PC-3 (cell line): ENCODE measurements at regions not wholly inside any gene's neighbourhood (a gene's known extent, or its start where the extent isn't known, plus 50 kb on each side); places are given as distances from the start of the nearest gene placed in this dataset.

Experiments
- ATAC-seq: fragments of 200-7000 bp; cut with Tn5 transposase; 2 replicates; pipeline ENCODE4 v1.9.1; 2020; ENCODE audit warnings: mild to moderate bottlenecking, moderate library complexity
- BruUV-seq: library from RNA; stranded (reverse); fragments of 400-500 nt; replicated peaks from 2 replicates; lab custom pipeline; 2021; lab: Mats Ljungman, UMichigan
- CTCF ChIA-PET: fragments of 300-600 bp; sonication (Branson Sonifier 250); formaldehyde crosslinking; loops from one replicate; lab custom pipeline; 2022; ENCODE audit warnings: antibody characterized with exemption; lab: Charles Lee
- POLR2A ChIA-PET: fragments of 300-600 bp; sonication (Branson Sonifier 250); formaldehyde crosslinking; loops from one replicate; lab custom pipeline; 2022; ENCODE audit warnings: antibody characterized with exemption; ENCODE audit not compliant: unreplicated experiment; lab: Charles Lee
- DNase-seq: peaks from one replicate; pipeline ENCODE4 v3.0.0-alpha.2; 2015
- H2AFZ ChIP-seq: fragments of 300-600 bp; sonication (generic); 2 replicates; pipeline ENCODE4 v1.6.0; 2016; ENCODE audit warnings: antibody characterized with exemption, low read length
- H3F3A ChIP-seq: fragments of 300-600 bp; sonication (generic); one replicate; pipeline ENCODE4 v1.6.0; 2017; ENCODE audit warnings: antibody characterized with exemption, low read length, control low read depth, mild to moderate bottlenecking; ENCODE audit not compliant: unreplicated experiment
- H3K27ac ChIP-seq: fragments of 300-600 bp; sonication (generic); 2 replicates; pipeline ENCODE4 v1.5.1; 2016; ENCODE audit warnings: mild to moderate bottlenecking, low read length
- H3K27me3 ChIP-seq: fragments of 300-600 bp; sonication (generic); 2 replicates; pipeline ENCODE4 v1.6.1; 2016; ENCODE audit warnings: low read length, mixed read lengths
- H3K36me3 ChIP-seq: fragments of 300-600 bp; sonication (generic); 2 replicates; pipeline ENCODE4 v1.6.1; 2016; ENCODE audit warnings: low read depth, mixed run types, low read length, mixed read lengths
- H3K4me1 ChIP-seq: fragments of 300-600 bp; sonication (generic); 2 replicates; pipeline ENCODE4 v1.5.1; 2016; ENCODE audit warnings: low read length; ENCODE audit not compliant: insufficient read depth
- H3K4me2 ChIP-seq: fragments of 300-600 bp; sonication (generic); 2 replicates; pipeline ENCODE4 v1.6.0; 2016; ENCODE audit warnings: low read length
- H3K4me3 ChIP-seq: fragments of 300-600 bp; sonication (generic); 2 replicates; pipeline ENCODE4 v1.5.1; 2016; ENCODE audit warnings: mild to moderate bottlenecking, low read length, mixed read lengths
- H3K79me2 ChIP-seq: fragments of 300-600 bp; sonication (generic); 2 replicates; pipeline ENCODE4 v1.6.1; 2017; ENCODE audit warnings: low read length, mixed read lengths
- H3K9ac ChIP-seq: fragments of 300-600 bp; sonication (generic); 2 replicates; pipeline ENCODE4 v1.6.0; 2016; ENCODE audit warnings: mild to moderate bottlenecking, low read length
- H3K9me2 ChIP-seq: fragments of 300-600 bp; sonication (generic); replicated peaks from 2 replicates; pipeline ENCODE4 v1.6.1; 2016; ENCODE audit warnings: mixed run types, low read length, mixed read lengths
- H3K9me3 ChIP-seq: fragments of 300-600 bp; sonication (generic); 2 replicates; pipeline ENCODE4 v1.6.1; 2016; ENCODE audit warnings: low read length, mixed read lengths
- H4K20me1 ChIP-seq: fragments of 300-600 bp; sonication (generic); 2 replicates; pipeline ENCODE4 v1.6.1; 2016; ENCODE audit warnings: low read length, mixed read lengths
- CTCF ChIP-seq: fragments of 300-600 bp; sonication (generic); conservative IDR thresholded peaks from 2 replicates; pipeline ENCODE4 v1.5.1; 2017; ENCODE audit warnings: antibody characterized with exemption, low read depth, mild to moderate bottlenecking, low read length
- EZH2 ChIP-seq: fragments of 300-600 bp; sonication (generic); IDR thresholded peaks from one replicate; pipeline ENCODE4 v1.6.1; 2017; ENCODE audit warnings: antibody characterized with exemption, mild to moderate bottlenecking, low read length; ENCODE audit not compliant: unreplicated experiment
- EZH2phosphoT487 ChIP-seq: fragments of 300-600 bp; sonication (generic); IDR thresholded peaks from 2 replicates; pipeline ENCODE4 v1.6.1; 2018; ENCODE audit warnings: mild to moderate bottlenecking, antibody characterized with exemption, low read length, borderline replicate concordance
- intact Hi-C: fragments of 100-400 bp; cut with micrococcal nuclease; formaldehyde crosslinking; loops from 2 replicates; pipeline ENCODE4 v1.9.0; 2023

GRCh38 chr10:20521186-20521585, 375.9 kb downstream of the NEBL start:
- H3K36me3 ChIP-seq, result no peaks in the 10 kb centered on the region
- no peak overlapping the region for H3K4me3 ChIP-seq
- CTCF ChIA-PET, result no interaction called here
- TF ChIP-seq EZH2phosphoT487 (no peak), CTCF (no peak), EZH2 (no peak)
- H3K9ac ChIP-seq, result no peak overlapping the region
- no peak overlapping the region for H3K4me2 ChIP-seq
- no peak overlapping the region for H2AFZ ChIP-seq
- no peaks in the 10 kb centered on the region for H3K79me2 ChIP-seq
- DNase-seq (no peak), ATAC-seq (no peak)
- no TSS peak for BruUV-seq
- POLR2A ChIA-PET, result no interaction called here
- intact Hi-C loops, result no loop called here
- no peaks in the 10 kb centered on the region for H3K27me3 ChIP-seq
- no peaks in the 10 kb centered on the region for H3F3A ChIP-seq
- no peaks in the 10 kb centered on the region for H3K9me3 ChIP-seq
- no peaks in the 10 kb centered on the region for H3K4me1 ChIP-seq
- H3K27ac ChIP-seq, result no peak overlapping the region
- no peaks in the 10 kb centered on the region for H3K9me2 ChIP-seq
- no peaks in the 10 kb centered on the region for H4K20me1 ChIP-seq

GRCh38 chr10:20515654-20516053, 381.5 kb downstream of the NEBL start:
- no peaks in the 10 kb centered on the region for H3K79me2 ChIP-seq
- no peak overlapping the region for H2AFZ ChIP-seq
- H3K4me3 ChIP-seq, result no peak overlapping the region
- no peak for ATAC-seq
- POLR2A ChIA-PET, result no interaction called here
- no peaks in the 10 kb centered on the region for H3K9me2 ChIP-seq
- intact Hi-C loops, result no loop called here
- no TSS peak for BruUV-seq
- H3K4me1 ChIP-seq, result no peaks in the 10 kb centered on the region
- no peak for TF ChIP-seq EZH2phosphoT487
- no peak for TF ChIP-seq CTCF
- TF ChIP-seq EZH2, result no peak
- DNase-seq, result no peak
- no peaks in the 10 kb centered on the region for H3K36me3 ChIP-seq
- no peaks in the 10 kb centered on the region for H3K27me3 ChIP-seq
- no peaks in the 10 kb centered on the region for H3K9me3 ChIP-seq
- no peaks in the 10 kb centered on the region for H4K20me1 ChIP-seq
- no peak overlapping the region for H3K4me2 ChIP-seq
- H3K9ac ChIP-seq, result no peak overlapping the region
- no peak overlapping the region for H3K27ac ChIP-seq
- H3F3A ChIP-seq, result no peaks in the 10 kb centered on the region
- CTCF ChIA-PET, result no interaction called here

DNA sequence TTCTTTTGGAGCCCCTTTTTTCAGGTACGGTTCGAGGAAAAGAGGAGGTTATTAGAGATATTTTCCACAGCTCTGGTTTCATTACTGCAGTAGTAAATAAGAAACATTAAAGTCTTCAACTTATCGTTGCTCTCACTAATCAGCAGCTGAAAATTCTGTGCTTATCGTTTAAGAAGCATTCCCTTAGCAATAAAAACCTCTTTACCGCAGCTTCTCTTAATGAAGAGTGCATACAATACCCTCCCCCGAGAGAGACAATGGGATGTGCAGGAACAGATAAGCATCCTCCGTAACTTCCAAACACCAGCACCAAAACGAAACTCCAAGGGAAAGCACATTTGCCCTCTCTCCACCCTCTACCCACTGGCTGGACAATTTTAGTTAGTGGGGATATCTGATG, 384.5 kb downstream of the NEBL start:
- intact Hi-C loops, result no loop called here
- no peaks in the 10 kb centered on the region for H3K36me3 ChIP-seq
- POLR2A ChIA-PET, result no interaction called here
- no peaks in the 10 kb centered on the region for H3K9me2 ChIP-seq
- TF ChIP-seq EZH2 (no peak), CTCF (no peak), EZH2phosphoT487 (no peak)
- no peaks in the 10 kb centered on the region for H4K20me1 ChIP-seq
- ATAC-seq (no peak), DNase-seq (no peak)
- no peak overlapping the region for H3K4me2 ChIP-seq
- H3K4me1 ChIP-seq, result no peaks in the 10 kb centered on the region
- CTCF ChIA-PET, result no interaction called here
- no peaks in the 10 kb centered on the region for H3K27me3 ChIP-seq
- no peak overlapping the region for H3K27ac ChIP-seq
- H2AFZ ChIP-seq, result no peak overlapping the region
- H3F3A ChIP-seq, result no peaks in the 10 kb centered on the region
- BruUV-seq, result no TSS peak
- no peaks in the 10 kb centered on the region for H3K79me2 ChIP-seq
- no peak overlapping the region for H3K4me3 ChIP-seq
- no peak overlapping the region for H3K9ac ChIP-seq
- H3K9me3 ChIP-seq, result no peaks in the 10 kb centered on the region
